H9 (cell line): ENCODE measurements at regions not wholly inside any gene's neighbourhood (a gene's known extent, or its start where the extent isn't known, plus 50 kb on each side); places are given as distances from the start of the nearest gene placed in this dataset.

Source experiments
- DNase-seq: peaks from one replicate; pipeline ENCODE4 v3.0.0-alpha.2; 2017
- H2AFZ ChIP-seq: one replicate; pipeline ENCODE4 v1.6.1; 2013; ENCODE audit warnings: mild to moderate bottlenecking, low read length, control low read depth, moderate library complexity
- H2AK5ac ChIP-seq: 2 replicates; pipeline ENCODE4 v1.6.1; 2013; ENCODE audit warnings: low read length, control low read depth, mixed read lengths; ENCODE audit not compliant: insufficient read length
- H2BK120ac ChIP-seq: one replicate; pipeline ENCODE4 v1.6.1; 2013; ENCODE audit warnings: low read depth, mild to moderate bottlenecking, low read length, control low read depth, inconsistent platforms; ENCODE audit not compliant: poor library complexity, severe bottlenecking
- H2BK12ac ChIP-seq: 2 replicates; pipeline ENCODE4 v1.6.1; 2013; ENCODE audit warnings: low read length, control low read depth, mixed read lengths, low read depth; ENCODE audit not compliant: insufficient read length
- H2BK15ac ChIP-seq: 2 replicates; pipeline ENCODE4 v1.6.1; 2013; ENCODE audit warnings: low read depth, low read length, control low read depth
- H2BK20ac ChIP-seq: one replicate; pipeline ENCODE4 v1.6.1; 2013; ENCODE audit warnings: low read depth, mild to moderate bottlenecking, low read length, control low read depth, inconsistent platforms; ENCODE audit not compliant: poor library complexity, severe bottlenecking
- H2BK5ac ChIP-seq: 2 replicates; pipeline ENCODE4 v1.6.1; 2013; ENCODE audit warnings: low read length, control low read depth, mixed read lengths; ENCODE audit not compliant: insufficient read length
- H3K14ac ChIP-seq: 2 replicates; pipeline ENCODE4 v1.6.1; 2013; ENCODE audit warnings: low read length, control low read depth; ENCODE audit not compliant: insufficient read depth
- H3K18ac ChIP-seq: 2 replicates; pipeline ENCODE4 v1.6.1; 2013; ENCODE audit warnings: low read depth, mild to moderate bottlenecking, mixed read lengths, low read length, control low read depth; ENCODE audit not compliant: insufficient read length
- H3K23ac ChIP-seq: 2 replicates; pipeline ENCODE4 v1.6.1; 2013; ENCODE audit warnings: low read length, control low read depth, mixed read lengths, low read depth; ENCODE audit not compliant: insufficient read length
- H3K23me2 ChIP-seq: 2 replicates; pipeline ENCODE4 v1.6.1; 2013; ENCODE audit warnings: low read depth, mild to moderate bottlenecking, mixed read lengths, low read length, control low read depth; ENCODE audit not compliant: insufficient read length, poor library complexity, severe bottlenecking
- H3K27ac ChIP-seq: 2 replicates; pipeline ENCODE4 v1.5.1; 2013; ENCODE audit warnings: low read length, control low read depth, mixed read lengths, low read depth; ENCODE audit not compliant: insufficient read length
- H3K27me3 ChIP-seq: 2 replicates; pipeline ENCODE4 v1.6.1; 2013; ENCODE audit warnings: low read length, control low read depth, inconsistent platforms; ENCODE audit not compliant: insufficient read depth
- H3K4ac ChIP-seq: 2 replicates; pipeline ENCODE4 v1.6.1; 2013; ENCODE audit warnings: low read depth, mild to moderate bottlenecking, control low read depth, inconsistent platforms, low read length, moderate library complexity
- H3K4me1 ChIP-seq: 2 replicates; pipeline ENCODE4 v1.6.1; 2013; ENCODE audit warnings: low read length, control low read depth, inconsistent platforms; ENCODE audit not compliant: insufficient read depth
- H3K4me2 ChIP-seq: 2 replicates; pipeline ENCODE4 v1.6.1; 2013; ENCODE audit warnings: low read length, control low read depth, mixed read lengths; ENCODE audit not compliant: insufficient read length, insufficient read depth
- H3K56ac ChIP-seq: 2 replicates; pipeline ENCODE4 v1.6.1; 2013; ENCODE audit warnings: low read depth, mild to moderate bottlenecking, mixed read lengths, low read length, control low read depth; ENCODE audit not compliant: insufficient read length
- H3K79me1 ChIP-seq: 2 replicates; pipeline ENCODE4 v1.6.1; 2013; ENCODE audit warnings: low read depth, mild to moderate bottlenecking, moderate library complexity, low read length, control low read depth, inconsistent platforms; ENCODE audit not compliant: insufficient read depth, poor library complexity, severe bottlenecking
- H3K79me2 ChIP-seq: 2 replicates; pipeline ENCODE4 v1.6.1; 2013; ENCODE audit warnings: low read length, control low read depth, inconsistent platforms; ENCODE audit not compliant: insufficient read depth
- H3K9ac ChIP-seq: 2 replicates; pipeline ENCODE4 v1.6.1; 2013; ENCODE audit warnings: low read length, control low read depth, mixed read lengths; ENCODE audit not compliant: insufficient read length; ENCODE audit errors: extremely low read depth
- H3K9me3 ChIP-seq: one replicate; pipeline ENCODE4 v1.6.1; 2013; ENCODE audit warnings: low read depth, low read length, inconsistent platforms; ENCODE audit not compliant: control insufficient read depth
- H3T11ph ChIP-seq: one replicate; pipeline ENCODE4 v1.6.1; 2013; ENCODE audit warnings: mild to moderate bottlenecking, low read length, control low read depth, inconsistent platforms
- H4K20me1 ChIP-seq: one replicate; pipeline ENCODE4 v1.6.1; 2013; ENCODE audit not compliant: control insufficient read depth, insufficient read length, insufficient read depth
- H4K5ac ChIP-seq: 2 replicates; pipeline ENCODE4 v1.6.1; 2013; ENCODE audit warnings: low read depth, mild to moderate bottlenecking, mixed read lengths, low read length, control low read depth; ENCODE audit not compliant: insufficient read length
- H4K8ac ChIP-seq: replicated peaks from 2 replicates; pipeline ENCODE4 v1.6.1; 2013; ENCODE audit warnings: low read length, control low read depth, mixed read lengths, low read depth; ENCODE audit not compliant: insufficient read length
- H4K91ac ChIP-seq: 2 replicates; pipeline ENCODE4 v1.6.1; 2013; ENCODE audit warnings: low read depth, mild to moderate bottlenecking, moderate library complexity, mixed read lengths, low read length, control low read depth; ENCODE audit not compliant: insufficient read length
- H3K27ac Mint-ChIP-seq, 3 experiments: 2 replicates in 2 of 3; 3 replicates in 1 of 3; pipeline ENCODE4 v1.8.0; 2020 to 2021; ENCODE audit warnings: mixed read lengths in 3 of 3, mild to moderate bottlenecking in 1 of 3, moderate library complexity in 1 of 3
- H3K27me3 Mint-ChIP-seq: 2 replicates; pipeline ENCODE4 v1.8.0; 2021; ENCODE audit warnings: low read depth, mild to moderate bottlenecking, moderate library complexity, mixed read lengths
- H3K36me3 Mint-ChIP-seq, 3 experiments: 2 replicates in 2 of 3; 3 replicates in 1 of 3; pipeline ENCODE4 v1.8.0; 2020 to 2021; ENCODE audit warnings: low read depth in 3 of 3, mixed read lengths in 3 of 3; ENCODE audit not compliant: insufficient read depth in 1 of 3
- H3K4me1 Mint-ChIP-seq, 2 experiments: 2 replicates each; pipeline ENCODE4 v1.8.0; 2020; ENCODE audit warnings: mixed read lengths in 2 of 2
- H3K4me3 Mint-ChIP-seq, 2 experiments: 2 replicates in 1 of 2; 3 replicates in 1 of 2; pipeline ENCODE4 v1.8.0; 2020 to 2021; ENCODE audit warnings: mild to moderate bottlenecking in 2 of 2, mixed read lengths in 2 of 2, moderate library complexity in 1 of 2
- H3K9me3 Mint-ChIP-seq, 2 experiments: 2 replicates in 1 of 2; 3 replicates in 1 of 2; pipeline ENCODE4 v1.8.0; 2020; ENCODE audit warnings: mild to moderate bottlenecking in 2 of 2, mixed read lengths in 2 of 2, moderate library complexity in 1 of 2
- WGBS: extraction: QIAGEN DNeasy Blood & Tissue Kit; methylation state at CpG from one replicate; pipeline ENCODE4 v1.1.7; 2013; ENCODE audit warnings: missing lambda C conversion rate, low lambda C conversion rate, mixed read lengths; ENCODE audit not compliant: insufficient read length; ENCODE audit errors: extremely low coverage; 5-methylcytosine and 5-hydroxymethylcytosine counted together
- TF ChIP-seq, protein P1 (sequence below): fragments of 200-600 bp; sonication (generic); conservative IDR thresholded peaks from 3 replicates; pipeline ENCODE4 v1.8.0; 2021; ENCODE audit warnings: antibody characterized with exemption, mild to moderate bottlenecking

DNA sequence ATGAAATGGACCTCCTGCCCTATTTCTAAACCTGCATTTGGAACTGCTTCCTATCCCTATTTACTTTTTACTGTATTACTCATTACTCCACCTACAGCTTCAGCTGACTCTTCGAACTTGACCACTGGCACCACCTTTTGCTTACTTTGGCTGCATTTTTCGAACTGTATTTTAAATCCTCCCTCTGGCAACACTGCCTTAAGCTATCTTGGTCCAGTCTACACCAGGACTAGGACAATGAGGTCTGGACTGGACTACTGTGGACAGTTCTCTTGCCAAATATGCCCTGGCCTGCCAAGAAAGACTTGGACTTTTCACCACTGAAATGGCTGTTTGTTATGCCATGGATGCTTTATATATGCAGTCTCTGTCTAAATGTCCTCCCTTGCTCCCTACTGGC is 328.1 kb downstream of the BTG1 start:
- H3K18ac ChIP-seq, result no peak overlapping the region
- Mint-ChIP-seq H3K36me3 (peaks cover 0 to 4% (median 0%) of the 10 kb centered on the region in 3 experiments; a peak in 1 of 7 replicates), H3K9me3 (peaks cover 0 to 4% of the 10 kb centered on the region in 2 experiments; a peak in 1 of 5 replicates), H3K4me3 (no peak overlapping the region), H3K27me3 (no peaks in the 10 kb centered on the region), H3K27ac (no peak overlapping the region), H3K4me1 (no peaks in the 10 kb centered on the region)
- no peak overlapping the region for H3K14ac ChIP-seq
- H3K79me2 ChIP-seq, result no peaks in the 10 kb centered on the region
- no peak for DNase-seq
- H4K20me1 ChIP-seq, result no peaks in the 10 kb centered on the region
- no peak overlapping the region for H3K9ac ChIP-seq
- H3K79me1 ChIP-seq, result no peaks in the 10 kb centered on the region
- H2BK120ac ChIP-seq, result no peak overlapping the region
- no peak overlapping the region for H2BK15ac ChIP-seq
- no peak overlapping the region for H2AK5ac ChIP-seq
- H3K9me3 ChIP-seq, result no peaks in the 10 kb centered on the region
- no peaks in the 10 kb centered on the region for H3K23me2 ChIP-seq
- H3K4ac ChIP-seq, result no peak overlapping the region
- H4K91ac ChIP-seq, result peak overlapping the region; percentile 79
- H2BK5ac ChIP-seq, result no peak overlapping the region
- no peak overlapping the region for H2AFZ ChIP-seq
- no peak overlapping the region for H2BK20ac ChIP-seq
- no peak overlapping the region for H3K4me2 ChIP-seq
- no peak overlapping the region for H3T11ph ChIP-seq
- TF ChIP-seq, protein P1, sequence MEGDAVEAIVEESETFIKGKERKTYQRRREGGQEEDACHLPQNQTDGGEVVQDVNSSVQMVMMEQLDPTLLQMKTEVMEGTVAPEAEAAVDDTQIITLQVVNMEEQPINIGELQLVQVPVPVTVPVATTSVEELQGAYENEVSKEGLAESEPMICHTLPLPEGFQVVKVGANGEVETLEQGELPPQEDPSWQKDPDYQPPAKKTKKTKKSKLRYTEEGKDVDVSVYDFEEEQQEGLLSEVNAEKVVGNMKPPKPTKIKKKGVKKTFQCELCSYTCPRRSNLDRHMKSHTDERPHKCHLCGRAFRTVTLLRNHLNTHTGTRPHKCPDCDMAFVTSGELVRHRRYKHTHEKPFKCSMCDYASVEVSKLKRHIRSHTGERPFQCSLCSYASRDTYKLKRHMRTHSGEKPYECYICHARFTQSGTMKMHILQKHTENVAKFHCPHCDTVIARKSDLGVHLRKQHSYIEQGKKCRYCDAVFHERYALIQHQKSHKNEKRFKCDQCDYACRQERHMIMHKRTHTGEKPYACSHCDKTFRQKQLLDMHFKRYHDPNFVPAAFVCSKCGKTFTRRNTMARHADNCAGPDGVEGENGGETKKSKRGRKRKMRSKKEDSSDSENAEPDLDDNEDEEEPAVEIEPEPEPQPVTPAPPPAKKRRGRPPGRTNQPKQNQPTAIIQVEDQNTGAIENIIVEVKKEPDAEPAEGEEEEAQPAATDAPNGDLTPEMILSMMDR, result no peak
- no peaks in the 10 kb centered on the region for H3K27me3 ChIP-seq
- H3K56ac ChIP-seq, result no peak overlapping the region
- no peaks in the 10 kb centered on the region for H3K4me1 ChIP-seq
- H4K5ac ChIP-seq, result no peak overlapping the region
- no peak overlapping the region for H4K8ac ChIP-seq
- H3K27ac ChIP-seq, result no peak overlapping the region
- WGBS, result no CpG with 5 or more reads among the region's 2 CpGs
- H2BK12ac ChIP-seq, result no peak overlapping the region
- H3K23ac ChIP-seq, result no peak overlapping the region
